ENCODE measurements at regions not wholly inside any gene's neighbourhood (a gene's known extent, or its start where the extent isn't known, plus 50 kb on each side); places are given as distances from the start of the nearest gene placed in this dataset.

- no peak for TF ChIP-seq EZH2phosphoT487 (IDR thresholded peaks at IDR 0.05; ENCODE audit: insufficient read depth, low read depth)
- TF ChIP-seq EZH2 (IDR thresholded peaks at IDR 0.05; ENCODE audit: insufficient read depth, poor library complexity, severe bottlenecking) = no peak
Observed at GRCh38 chr10:123289432-123289831, 135.2 kb downstream of the BUB3 start.

Data from GM23248 (cell line).